BLaER1 (cell line): ENCODE measurements at regions not wholly inside any gene's neighbourhood (a gene's known extent, or its start where the extent isn't known, plus 50 kb on each side); places are given as distances from the start of the nearest gene placed in this dataset.

Experiments used
- H3K27ac ChIP-seq: shearing (Covaris generic); formaldehyde crosslinking; 2 replicates; pipeline ENCODE4 v1.8.1; 2022
- H3K27me3 ChIP-seq: shearing (Covaris generic); formaldehyde crosslinking; 2 replicates; pipeline ENCODE4 v1.8.1; 2022
- H3K36me3 ChIP-seq: shearing (Covaris generic); formaldehyde crosslinking; 2 replicates; pipeline ENCODE4 v1.8.1; 2022
- H3K4me1 ChIP-seq: shearing (Covaris generic); formaldehyde crosslinking; 2 replicates; pipeline ENCODE4 v1.8.1; 2022
- H3K4me2 ChIP-seq: shearing (Covaris generic); formaldehyde crosslinking; 2 replicates; pipeline ENCODE4 v1.8.1; 2022
- H3K4me3 ChIP-seq: shearing (Covaris generic); formaldehyde crosslinking; 2 replicates; pipeline ENCODE4 v1.8.1; 2022
- H3K9ac ChIP-seq: shearing (Covaris generic); formaldehyde crosslinking; 2 replicates; pipeline ENCODE4 v1.8.1; 2022
- H3K9me3 ChIP-seq: shearing (Covaris generic); formaldehyde crosslinking; 2 replicates; pipeline ENCODE4 v1.8.1; 2022
- H4K20me1 ChIP-seq: shearing (Covaris generic); formaldehyde crosslinking; 2 replicates; pipeline ENCODE4 v1.8.1; 2022
- Cebpa-rat ChIP-seq: shearing (Covaris generic); IDR thresholded peaks from 2 replicates; pipeline ENCODE4 v1.8.1; 2022

DNA sequence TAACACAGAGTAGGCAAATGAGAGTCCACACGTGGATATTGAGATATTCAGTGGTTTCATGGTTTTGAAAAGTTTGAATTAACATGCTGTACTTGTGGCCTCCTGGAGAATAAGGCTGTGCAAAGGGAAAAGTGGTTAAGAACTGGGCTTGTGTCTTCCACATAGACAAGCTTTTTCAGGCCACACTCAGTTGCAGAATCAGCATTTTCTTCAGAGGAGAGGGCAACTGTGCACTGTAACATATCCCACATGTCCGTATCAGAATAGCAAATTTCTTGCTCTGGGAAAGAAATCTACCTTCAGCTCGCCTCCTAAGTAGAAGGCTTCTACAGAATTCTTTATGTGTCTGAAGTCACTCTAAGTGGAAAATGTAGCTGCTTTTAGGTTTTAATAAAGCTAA is 84.9 kb downstream of the ZC3H11B start:
- Histone ChIP-seq H3K27ac (no peak overlapping the region), H3K9ac (no peak overlapping the region), H4K20me1 (no peaks in the 10 kb centered on the region), H3K27me3 (no peaks in the 10 kb centered on the region), H3K4me3 (no peak overlapping the region), H3K9me3 (no peaks in the 10 kb centered on the region), H3K36me3 (no peaks in the 10 kb centered on the region), H3K4me2 (no peak overlapping the region), H3K4me1 (peaks cover 8% of the 10 kb centered on the region)
- no peak for TF ChIP-seq Cebpa-rat

DNA sequence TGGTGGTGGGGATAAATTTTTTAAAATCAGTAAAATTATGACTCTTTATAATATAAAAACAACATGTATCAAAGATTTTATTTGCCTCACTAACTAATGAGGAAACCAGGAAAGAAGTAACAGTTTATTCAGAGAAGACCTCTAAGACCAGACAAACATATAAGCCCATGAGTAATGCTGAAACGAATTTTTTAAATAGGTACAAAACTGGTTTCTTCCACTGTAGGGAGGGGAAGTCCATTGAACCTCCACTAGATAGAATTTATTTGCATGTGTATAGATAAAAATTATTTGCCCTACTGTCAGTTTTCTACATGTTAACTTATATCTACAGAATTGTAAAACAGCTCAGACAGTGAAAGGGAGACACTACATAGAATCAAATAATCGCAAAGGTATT is 86.8 kb downstream of the ZC3H11B start:
- Histone ChIP-seq H3K27me3 (no peaks in the 10 kb centered on the region), H3K9ac (no peak overlapping the region), H3K9me3 (no peaks in the 10 kb centered on the region), H3K36me3 (no peaks in the 10 kb centered on the region), H4K20me1 (no peaks in the 10 kb centered on the region), H3K4me3 (no peak overlapping the region), H3K27ac (no peak overlapping the region), H3K4me2 (no peak overlapping the region), H3K4me1 (peaks cover 6% of the 10 kb centered on the region; the same call in 1 of the 2 replicates)
- TF ChIP-seq Cebpa-rat, result no peak

DNA sequence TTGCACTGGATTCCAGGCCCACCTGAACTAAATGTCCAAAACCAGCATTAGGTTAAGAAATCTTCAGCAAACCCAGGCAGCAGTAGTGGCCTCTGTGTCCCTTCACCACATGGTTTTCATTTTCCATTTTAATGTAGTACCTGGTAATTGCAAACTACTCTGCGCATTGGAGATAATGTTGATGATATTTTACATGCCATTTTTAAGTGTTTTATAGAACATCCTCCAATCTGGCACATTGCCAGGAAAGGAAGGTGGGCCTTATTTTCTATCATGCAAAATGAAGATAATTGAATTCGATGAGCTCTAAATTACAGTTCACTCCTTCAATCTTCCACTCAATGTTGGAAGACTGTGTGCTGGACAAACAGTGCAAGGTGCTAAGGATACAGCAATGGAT is 89.5 kb downstream of the ZC3H11B start:
- H3K4me1 ChIP-seq, result no peaks in the 10 kb centered on the region
- H3K9ac ChIP-seq, result no peak overlapping the region
- H3K27me3 ChIP-seq, result no peaks in the 10 kb centered on the region
- no peak overlapping the region for H3K27ac ChIP-seq
- no peak for TF ChIP-seq Cebpa-rat
- no peaks in the 10 kb centered on the region for H3K9me3 ChIP-seq
- no peak overlapping the region for H3K4me2 ChIP-seq
- H4K20me1 ChIP-seq, result no peaks in the 10 kb centered on the region
- H3K36me3 ChIP-seq, result no peaks in the 10 kb centered on the region
- H3K4me3 ChIP-seq, result no peak overlapping the region

DNA sequence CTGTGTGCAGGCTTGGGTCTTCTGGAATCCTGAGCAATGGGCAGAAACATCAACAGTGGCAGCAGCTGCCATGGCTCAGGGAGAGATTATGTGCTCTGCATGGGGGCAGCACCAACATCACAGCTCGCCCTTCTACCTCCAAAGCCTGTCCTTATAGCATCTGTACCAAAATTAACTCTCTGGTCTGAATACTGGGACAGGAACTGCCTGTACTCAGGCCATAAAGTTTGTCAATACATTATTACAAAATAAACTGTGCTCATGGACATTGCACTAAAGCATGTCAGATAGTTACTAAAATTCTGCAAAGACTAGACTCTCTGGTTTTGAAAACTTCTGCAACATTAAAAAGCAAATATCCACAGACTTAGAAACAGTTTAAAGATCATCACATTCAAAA is 91.6 kb downstream of the ZC3H11B start:
- Histone ChIP-seq H3K9ac (no peak overlapping the region), H4K20me1 (no peaks in the 10 kb centered on the region), H3K36me3 (no peaks in the 10 kb centered on the region), H3K27me3 (no peaks in the 10 kb centered on the region), H3K4me3 (no peak overlapping the region), H3K27ac (no peak overlapping the region), H3K4me2 (no peak overlapping the region), H3K4me1 (no peaks in the 10 kb centered on the region), H3K9me3 (no peaks in the 10 kb centered on the region)
- no peak for TF ChIP-seq Cebpa-rat

DNA sequence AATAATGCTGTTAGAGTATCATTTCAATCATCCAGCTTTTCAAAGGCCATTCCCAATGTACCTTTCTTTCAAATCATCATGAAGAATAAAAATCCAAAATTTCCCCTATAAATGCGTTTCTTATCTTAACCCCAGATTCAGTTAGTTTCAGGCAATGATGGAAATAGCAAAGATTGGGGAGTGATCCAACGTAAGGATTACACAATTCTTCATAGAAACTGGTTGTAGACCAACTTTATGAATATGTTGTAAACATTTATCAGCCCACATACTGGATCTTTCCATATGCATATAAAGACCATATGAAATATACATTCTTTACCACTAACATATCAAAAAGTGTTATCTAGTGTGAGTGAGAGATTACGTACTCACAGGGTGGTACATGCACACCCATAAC is 92.7 kb downstream of the ZC3H11B start:
- Histone ChIP-seq H3K9me3 (no peaks in the 10 kb centered on the region), H4K20me1 (no peaks in the 10 kb centered on the region), H3K4me1 (no peaks in the 10 kb centered on the region), H3K4me2 (no peak overlapping the region), H3K27me3 (no peaks in the 10 kb centered on the region), H3K36me3 (no peaks in the 10 kb centered on the region), H3K27ac (no peak overlapping the region), H3K9ac (no peak overlapping the region), H3K4me3 (no peak overlapping the region)
- TF ChIP-seq Cebpa-rat, result no peak

DNA sequence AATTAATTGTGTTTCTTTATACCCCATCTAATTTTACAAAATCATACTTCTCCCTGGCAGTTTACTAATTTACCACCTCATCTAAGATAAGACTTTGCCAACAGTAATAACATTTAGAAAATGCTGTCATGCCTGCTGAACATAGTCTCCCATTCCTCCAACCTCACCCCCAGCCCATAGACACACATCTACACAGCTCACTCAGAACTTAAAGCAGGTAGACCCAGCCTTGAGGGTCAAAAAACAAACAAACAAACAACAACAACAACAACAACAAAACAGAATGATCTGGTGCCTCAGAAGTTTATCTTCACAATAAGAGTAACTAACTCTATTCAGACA is 94.0 kb downstream of the ZC3H11B start:
- H3K27me3 ChIP-seq, result no peaks in the 10 kb centered on the region
- no peak overlapping the region for H3K9ac ChIP-seq
- no peaks in the 10 kb centered on the region for H3K9me3 ChIP-seq
- no peak overlapping the region for H3K4me3 ChIP-seq
- H3K4me2 ChIP-seq, result no peak overlapping the region
- H3K27ac ChIP-seq, result no peak overlapping the region
- H4K20me1 ChIP-seq, result no peaks in the 10 kb centered on the region
- H3K36me3 ChIP-seq, result no peaks in the 10 kb centered on the region
- no peak for TF ChIP-seq Cebpa-rat
- H3K4me1 ChIP-seq, result no peaks in the 10 kb centered on the region

DNA sequence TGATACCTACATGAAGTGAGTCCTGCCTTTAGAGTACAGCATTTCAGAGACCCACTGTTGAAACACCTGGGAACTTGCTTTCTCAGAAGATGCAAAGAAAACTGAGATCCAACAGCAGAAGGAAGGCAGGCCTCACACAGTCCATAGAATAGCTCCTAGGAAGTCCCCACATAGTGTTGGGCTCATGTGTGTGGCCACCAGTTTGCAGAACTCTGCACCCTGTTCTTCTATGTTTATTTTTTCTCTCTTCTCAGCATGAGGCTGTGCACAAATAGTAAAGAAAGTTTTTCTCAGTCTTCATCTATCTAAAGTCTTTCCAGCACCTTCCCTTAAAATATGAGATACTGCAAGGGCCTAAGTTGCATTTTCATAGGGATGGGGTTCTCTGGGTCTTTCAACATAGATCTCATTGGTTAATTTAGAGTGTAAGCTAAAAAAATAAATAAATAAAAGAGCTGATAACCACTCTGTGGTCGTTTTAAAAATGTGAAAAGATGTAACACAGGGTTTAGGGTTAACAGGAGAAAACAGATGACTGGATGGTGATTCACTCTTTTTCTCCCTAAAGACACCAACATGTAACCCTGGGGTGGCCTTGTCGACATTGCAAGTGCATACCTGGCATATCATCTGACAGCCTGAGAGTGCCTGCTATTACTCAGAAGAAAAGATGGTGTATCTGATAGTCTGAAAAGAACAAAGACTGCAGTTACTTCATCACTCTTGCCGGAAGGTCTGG is 94.6 kb downstream of the ZC3H11B start:
- no peak for TF ChIP-seq Cebpa-rat
- Histone ChIP-seq H3K9me3 (no peaks in the 10 kb centered on the region), H3K9ac (no peak overlapping the region), H4K20me1 (no peaks in the 10 kb centered on the region), H3K27me3 (no peaks in the 10 kb centered on the region), H3K27ac (no peak overlapping the region), H3K4me3 (no peak overlapping the region), H3K4me2 (no peak overlapping the region), H3K4me1 (no peaks in the 10 kb centered on the region), H3K36me3 (no peaks in the 10 kb centered on the region)

DNA sequence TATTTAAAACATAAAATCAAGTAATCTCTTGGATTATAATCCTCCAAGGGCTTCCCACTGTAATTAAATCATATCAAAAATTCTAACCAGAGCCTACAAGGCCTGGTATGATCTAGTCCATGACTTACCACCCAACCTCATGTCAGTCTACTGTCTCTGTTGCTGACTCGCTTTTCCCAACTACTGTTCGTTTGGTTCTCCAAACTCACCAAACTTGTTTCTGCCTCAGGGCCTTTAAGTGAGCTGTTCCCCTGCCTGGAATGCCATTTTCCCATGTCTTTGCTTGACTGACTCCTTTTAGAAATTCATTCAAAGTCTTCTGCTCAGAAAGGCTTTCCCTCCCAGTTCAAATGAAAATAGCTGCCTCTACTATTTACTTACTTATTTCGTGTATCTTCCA is 95.9 kb downstream of the ZC3H11B start:
- Histone ChIP-seq H4K20me1 (no peaks in the 10 kb centered on the region), H3K9me3 (no peaks in the 10 kb centered on the region), H3K4me3 (no peak overlapping the region), H3K9ac (no peak overlapping the region), H3K27ac (no peak overlapping the region), H3K4me2 (no peak overlapping the region), H3K36me3 (no peaks in the 10 kb centered on the region), H3K27me3 (no peaks in the 10 kb centered on the region), H3K4me1 (no peaks in the 10 kb centered on the region)
- no peak for TF ChIP-seq Cebpa-rat

DNA sequence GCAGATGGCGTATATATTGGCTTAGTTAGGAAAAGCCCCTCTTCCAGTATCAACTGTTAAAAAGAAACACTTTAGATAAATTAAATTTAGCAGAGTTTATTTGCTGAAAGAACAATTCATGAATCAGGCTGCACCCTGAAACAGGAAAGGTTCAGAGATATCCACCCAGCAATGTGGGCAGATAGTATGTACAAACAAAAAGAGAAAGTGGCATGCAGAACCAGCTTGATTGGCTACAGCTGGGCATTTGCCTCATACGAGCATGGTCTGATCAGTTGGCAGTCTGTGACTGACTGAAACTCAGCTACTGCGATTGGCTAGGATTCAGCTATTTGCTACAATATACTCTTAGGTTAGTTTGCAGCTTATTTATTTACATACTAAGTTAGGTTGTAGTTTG is 98.2 kb downstream of the ZC3H11B start:
- Histone ChIP-seq H3K4me3 (no peak overlapping the region), H3K9me3 (no peaks in the 10 kb centered on the region), H3K27me3 (no peaks in the 10 kb centered on the region), H3K36me3 (no peaks in the 10 kb centered on the region), H3K27ac (no peak overlapping the region), H3K4me1 (no peaks in the 10 kb centered on the region), H3K4me2 (no peak overlapping the region), H4K20me1 (no peaks in the 10 kb centered on the region), H3K9ac (no peak overlapping the region)
- no peak for TF ChIP-seq Cebpa-rat

DNA sequence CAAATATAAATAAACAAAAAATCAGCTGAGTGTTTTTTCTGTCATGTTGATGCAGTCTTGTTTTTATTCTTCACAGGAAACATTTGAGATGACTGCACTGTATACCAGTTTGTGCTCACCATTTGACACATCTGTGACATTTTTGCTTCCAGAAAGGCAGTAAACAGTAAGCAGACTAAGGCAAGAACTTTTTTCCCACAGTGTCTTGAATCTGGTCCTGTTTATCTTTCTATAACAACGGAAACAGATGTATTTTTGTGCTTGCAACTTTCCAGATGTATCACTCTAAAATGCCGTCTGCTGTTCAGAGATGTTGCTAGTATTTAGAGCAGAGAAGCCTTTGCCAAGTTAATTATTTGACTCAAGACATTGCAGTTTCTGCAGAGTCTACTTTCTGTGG is 105.5 kb downstream of the ZC3H11B start:
- no peaks in the 10 kb centered on the region for H3K27me3 ChIP-seq
- H4K20me1 ChIP-seq, result no peaks in the 10 kb centered on the region
- no peak overlapping the region for H3K27ac ChIP-seq
- no peak overlapping the region for H3K4me2 ChIP-seq
- H3K4me3 ChIP-seq, result no peak overlapping the region
- H3K9ac ChIP-seq, result no peak overlapping the region
- H3K4me1 ChIP-seq, result peaks cover 4% of the 10 kb centered on the region; the same call in 1 of the 2 replicates
- TF ChIP-seq Cebpa-rat, result no peak
- no peaks in the 10 kb centered on the region for H3K9me3 ChIP-seq
- no peaks in the 10 kb centered on the region for H3K36me3 ChIP-seq

DNA sequence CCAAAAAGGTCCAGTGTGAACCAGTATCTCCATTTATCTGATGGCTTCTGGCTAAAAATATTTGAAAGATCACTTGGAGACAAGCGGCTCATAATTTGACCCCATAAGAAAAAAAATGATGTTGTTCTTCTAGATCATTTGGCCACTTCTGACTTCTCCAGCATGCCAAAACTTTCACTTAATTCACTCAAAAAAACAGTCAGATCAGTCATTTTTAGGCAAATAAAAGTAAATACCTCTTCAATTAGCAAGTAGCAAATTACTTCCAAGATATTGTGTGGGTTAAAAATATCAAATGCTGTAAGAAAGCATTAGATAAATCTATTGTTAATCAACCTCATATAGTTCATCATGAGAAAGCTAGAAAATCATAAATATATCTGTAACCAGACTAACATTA is 106.0 kb downstream of the ZC3H11B start:
- no peak overlapping the region for H3K4me3 ChIP-seq
- peaks cover 4% of the 10 kb centered on the region; the same call in 1 of the 2 replicates for H3K4me1 ChIP-seq
- H3K9me3 ChIP-seq, result no peaks in the 10 kb centered on the region
- H3K9ac ChIP-seq, result no peak overlapping the region
- no peaks in the 10 kb centered on the region for H3K27me3 ChIP-seq
- no peak overlapping the region for H3K27ac ChIP-seq
- no peak for TF ChIP-seq Cebpa-rat
- no peak overlapping the region for H3K4me2 ChIP-seq
- H3K36me3 ChIP-seq, result no peaks in the 10 kb centered on the region
- H4K20me1 ChIP-seq, result no peaks in the 10 kb centered on the region
